Liver (tissue), 8 donors: ENCODE measurements at regions not wholly inside any gene's neighbourhood (a gene's known extent, or its start where the extent isn't known, plus 50 kb on each side); places are given as distances from the start of the nearest gene placed in this dataset.

Experiments used
- DNase-seq: peaks from one replicate; pipeline ENCODE4 v3.0.0-alpha.2; 2017; ENCODE audit warnings: low spot score
- H3K27ac ChIP-seq, 2 donors: one replicate each; pipeline ENCODE4 v1.7.0; 2013; ENCODE audit warnings: inconsistent platforms in 2 of 2, low read length in 2 of 2, control low read depth in 1 of 2, low read depth in 1 of 2, mild to moderate bottlenecking in 1 of 2
- H3K27me3 ChIP-seq, 4 donors: one replicate each; pipeline versions ENCODE4 v1.6.1 to v1.7.0; 2013; ENCODE audit warnings: low read length in 3 of 4, inconsistent platforms in 1 of 4, mild to moderate bottlenecking in 1 of 4, moderate library complexity in 1 of 4; ENCODE audit not compliant: control insufficient read depth in 4 of 4, insufficient read depth in 4 of 4
- H3K36me3 ChIP-seq, 4 donors: one replicate each; pipeline versions ENCODE4 v1.6.1 to v1.7.0; 2013; ENCODE audit warnings: low read length in 3 of 4, mild to moderate bottlenecking in 3 of 4, low read depth in 1 of 4, moderate library complexity in 1 of 4; ENCODE audit not compliant: control insufficient read depth in 4 of 4, insufficient read depth in 3 of 4
- H3K4me1 ChIP-seq, 4 donors: one replicate each; pipeline versions ENCODE4 v1.6.1 to v1.7.0; 2013; ENCODE audit warnings: low read length in 3 of 4, mild to moderate bottlenecking in 3 of 4, moderate library complexity in 1 of 4; ENCODE audit not compliant: control insufficient read depth in 4 of 4, insufficient read depth in 4 of 4
- H3K4me3 ChIP-seq, 3 donors: one replicate each; pipeline versions ENCODE4 v1.6.1 to v1.7.0; 2013; ENCODE audit warnings: low read length in 3 of 3, control low read depth in 1 of 3, low read depth in 1 of 3, mild to moderate bottlenecking in 1 of 3
- H3K9ac ChIP-seq, 2 donors: one replicate each; pipeline ENCODE4 v1.7.0; 2013; ENCODE audit warnings: low read length in 2 of 2, mild to moderate bottlenecking in 2 of 2, moderate library complexity in 2 of 2, control low read depth in 1 of 2, low read depth in 1 of 2
- H3K9me3 ChIP-seq, 4 donors: one replicate each; pipeline versions ENCODE4 v1.6.1 to v1.7.0; 2013; ENCODE audit warnings: low read length in 3 of 4; ENCODE audit not compliant: control insufficient read depth in 4 of 4
- FOXA1 ChIP-seq: IDR thresholded peaks from 2 replicates; pipeline ENCODE4 v1.6.1; 2016; ENCODE audit warnings: antibody characterized with exemption
- GABPA ChIP-seq, 2 donors: IDR thresholded peaks in 1 of 2; conservative IDR thresholded peaks in 1 of 2; 2 replicates each; pipeline ENCODE4 v1.6.1; 2016; ENCODE audit warnings: antibody characterized with exemption in 2 of 2, mild to moderate bottlenecking in 1 of 2, moderate library complexity in 1 of 2
- HNF4A ChIP-seq, 2 donors: conservative IDR thresholded peaks; 2 replicates each; pipeline ENCODE4 v1.6.1; 2016; ENCODE audit warnings: antibody characterized with exemption in 2 of 2, mild to moderate bottlenecking in 2 of 2
- HNF4G ChIP-seq: IDR thresholded peaks from 2 replicates; pipeline ENCODE4 v1.6.1; 2016; ENCODE audit warnings: antibody characterized with exemption
- JUND ChIP-seq, 2 donors: IDR thresholded peaks; 2 replicates each; pipeline ENCODE4 v1.6.1; 2016; ENCODE audit warnings: antibody characterized with exemption in 2 of 2
- NR2F2 ChIP-seq: IDR thresholded peaks from 2 replicates; pipeline ENCODE4 v1.6.1; 2016; ENCODE audit warnings: antibody characterized with exemption
- RAD21 ChIP-seq, 2 donors: IDR thresholded peaks; 2 replicates each; pipeline ENCODE4 v1.6.1; 2016; ENCODE audit warnings: antibody characterized with exemption in 2 of 2, mild to moderate bottlenecking in 2 of 2
- RXRA ChIP-seq, 2 donors: IDR thresholded peaks; 2 replicates each; pipeline ENCODE4 v1.6.1; 2017 to 2018; ENCODE audit warnings: antibody characterized with exemption in 2 of 2, mild to moderate bottlenecking in 1 of 2
- SP1 ChIP-seq: IDR thresholded peaks from 2 replicates; pipeline ENCODE4 v1.6.1; 2018; ENCODE audit warnings: antibody characterized with exemption, mild to moderate bottlenecking
- TAF1 ChIP-seq: conservative IDR thresholded peaks from 2 replicates; pipeline ENCODE4 v1.6.1; 2016; ENCODE audit warnings: antibody characterized with exemption, mild to moderate bottlenecking
- YY1 ChIP-seq: IDR thresholded peaks from 2 replicates; pipeline ENCODE4 v1.6.1; 2016; ENCODE audit warnings: antibody characterized with exemption, mild to moderate bottlenecking
- WGBS: extraction: QIAGEN DNeasy Blood & Tissue Kit; methylation state at CpG from one replicate; pipeline ENCODE4 v1.1.7; 2013; 5-methylcytosine and 5-hydroxymethylcytosine counted together
- TF ChIP-seq, protein P1 (sequence below): IDR thresholded peaks from 2 replicates; pipeline ENCODE4 v1.6.1; 2016; ENCODE audit warnings: antibody characterized with exemption, mild to moderate bottlenecking
- TF ChIP-seq, protein P2 (sequence below): fragments of 150-350 bp; IDR thresholded peaks from 2 replicates; pipeline ENCODE4 v1.5.1; 2017; ENCODE audit warnings: improper control_type of control experiment, low read depth, low read length; ENCODE audit not compliant: missing input control
- TF ChIP-seq, protein P3 (sequence below): IDR thresholded peaks from 2 replicates; pipeline ENCODE4 v1.6.1; 2016; ENCODE audit warnings: antibody characterized with exemption
- TF ChIP-seq, protein P4 (sequence below): IDR thresholded peaks from 2 replicates; pipeline ENCODE4 v1.6.1; 2016; ENCODE audit warnings: antibody characterized with exemption
- TF ChIP-seq, protein P5 (sequence below): IDR thresholded peaks from 2 replicates; pipeline ENCODE4 v1.6.1; 2016; ENCODE audit warnings: antibody characterized with exemption
- donor health status: healthy.
- donor health status: healthy.
- donor health status: healthy.
- donor health status: healthy.
- donor health status: healthy.

DNA sequence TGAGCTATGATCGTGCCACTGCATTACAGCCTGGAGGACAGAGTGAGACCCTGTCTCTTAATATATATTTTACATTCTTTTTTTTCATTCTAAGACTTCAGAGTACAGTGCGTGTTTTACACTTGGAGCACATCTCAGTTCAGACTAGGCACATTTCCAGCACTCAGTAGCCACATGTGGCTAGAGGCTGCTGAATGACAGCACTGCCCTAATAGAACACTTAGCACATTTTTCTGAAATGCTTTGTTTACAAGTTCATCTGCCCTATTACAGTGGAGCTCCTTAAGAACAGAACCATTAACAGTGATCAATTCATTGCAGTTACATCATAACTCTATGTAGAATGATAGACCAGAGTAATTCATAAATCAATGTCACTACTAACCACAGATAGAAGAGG lies 138.1 kb downstream of the SUCLG1 start:
- no peaks in the 10 kb centered on the region for H3K9me3 ChIP-seq
- no peak for DNase-seq
- no peak overlapping the region for H3K27ac ChIP-seq
- 74% methylated on average over 2 of the region's 2 CpGs for WGBS
- H3K9ac ChIP-seq = no peak overlapping the region
- H3K27me3 ChIP-seq = no peaks in the 10 kb centered on the region
- TF ChIP-seq RAD21 (IDR thresholded peaks at IDR 0.05) = no peak
- TF ChIP-seq TAF1 = no peak
- no peak for TF ChIP-seq HNF4A (conservative IDR thresholded peaks at IDR 0.05)
- TF ChIP-seq, protein P1, sequence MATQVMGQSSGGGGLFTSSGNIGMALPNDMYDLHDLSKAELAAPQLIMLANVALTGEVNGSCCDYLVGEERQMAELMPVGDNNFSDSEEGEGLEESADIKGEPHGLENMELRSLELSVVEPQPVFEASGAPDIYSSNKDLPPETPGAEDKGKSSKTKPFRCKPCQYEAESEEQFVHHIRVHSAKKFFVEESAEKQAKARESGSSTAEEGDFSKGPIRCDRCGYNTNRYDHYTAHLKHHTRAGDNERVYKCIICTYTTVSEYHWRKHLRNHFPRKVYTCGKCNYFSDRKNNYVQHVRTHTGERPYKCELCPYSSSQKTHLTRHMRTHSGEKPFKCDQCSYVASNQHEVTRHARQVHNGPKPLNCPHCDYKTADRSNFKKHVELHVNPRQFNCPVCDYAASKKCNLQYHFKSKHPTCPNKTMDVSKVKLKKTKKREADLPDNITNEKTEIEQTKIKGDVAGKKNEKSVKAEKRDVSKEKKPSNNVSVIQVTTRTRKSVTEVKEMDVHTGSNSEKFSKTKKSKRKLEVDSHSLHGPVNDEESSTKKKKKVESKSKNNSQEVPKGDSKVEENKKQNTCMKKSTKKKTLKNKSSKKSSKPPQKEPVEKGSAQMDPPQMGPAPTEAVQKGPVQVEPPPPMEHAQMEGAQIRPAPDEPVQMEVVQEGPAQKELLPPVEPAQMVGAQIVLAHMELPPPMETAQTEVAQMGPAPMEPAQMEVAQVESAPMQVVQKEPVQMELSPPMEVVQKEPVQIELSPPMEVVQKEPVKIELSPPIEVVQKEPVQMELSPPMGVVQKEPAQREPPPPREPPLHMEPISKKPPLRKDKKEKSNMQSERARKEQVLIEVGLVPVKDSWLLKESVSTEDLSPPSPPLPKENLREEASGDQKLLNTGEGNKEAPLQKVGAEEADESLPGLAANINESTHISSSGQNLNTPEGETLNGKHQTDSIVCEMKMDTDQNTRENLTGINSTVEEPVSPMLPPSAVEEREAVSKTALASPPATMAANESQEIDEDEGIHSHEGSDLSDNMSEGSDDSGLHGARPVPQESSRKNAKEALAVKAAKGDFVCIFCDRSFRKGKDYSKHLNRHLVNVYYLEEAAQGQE = no peak
- TF ChIP-seq SP1 = no peak
- TF ChIP-seq, protein P2, sequence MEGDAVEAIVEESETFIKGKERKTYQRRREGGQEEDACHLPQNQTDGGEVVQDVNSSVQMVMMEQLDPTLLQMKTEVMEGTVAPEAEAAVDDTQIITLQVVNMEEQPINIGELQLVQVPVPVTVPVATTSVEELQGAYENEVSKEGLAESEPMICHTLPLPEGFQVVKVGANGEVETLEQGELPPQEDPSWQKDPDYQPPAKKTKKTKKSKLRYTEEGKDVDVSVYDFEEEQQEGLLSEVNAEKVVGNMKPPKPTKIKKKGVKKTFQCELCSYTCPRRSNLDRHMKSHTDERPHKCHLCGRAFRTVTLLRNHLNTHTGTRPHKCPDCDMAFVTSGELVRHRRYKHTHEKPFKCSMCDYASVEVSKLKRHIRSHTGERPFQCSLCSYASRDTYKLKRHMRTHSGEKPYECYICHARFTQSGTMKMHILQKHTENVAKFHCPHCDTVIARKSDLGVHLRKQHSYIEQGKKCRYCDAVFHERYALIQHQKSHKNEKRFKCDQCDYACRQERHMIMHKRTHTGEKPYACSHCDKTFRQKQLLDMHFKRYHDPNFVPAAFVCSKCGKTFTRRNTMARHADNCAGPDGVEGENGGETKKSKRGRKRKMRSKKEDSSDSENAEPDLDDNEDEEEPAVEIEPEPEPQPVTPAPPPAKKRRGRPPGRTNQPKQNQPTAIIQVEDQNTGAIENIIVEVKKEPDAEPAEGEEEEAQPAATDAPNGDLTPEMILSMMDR = no peak
- TF ChIP-seq, protein P3, sequence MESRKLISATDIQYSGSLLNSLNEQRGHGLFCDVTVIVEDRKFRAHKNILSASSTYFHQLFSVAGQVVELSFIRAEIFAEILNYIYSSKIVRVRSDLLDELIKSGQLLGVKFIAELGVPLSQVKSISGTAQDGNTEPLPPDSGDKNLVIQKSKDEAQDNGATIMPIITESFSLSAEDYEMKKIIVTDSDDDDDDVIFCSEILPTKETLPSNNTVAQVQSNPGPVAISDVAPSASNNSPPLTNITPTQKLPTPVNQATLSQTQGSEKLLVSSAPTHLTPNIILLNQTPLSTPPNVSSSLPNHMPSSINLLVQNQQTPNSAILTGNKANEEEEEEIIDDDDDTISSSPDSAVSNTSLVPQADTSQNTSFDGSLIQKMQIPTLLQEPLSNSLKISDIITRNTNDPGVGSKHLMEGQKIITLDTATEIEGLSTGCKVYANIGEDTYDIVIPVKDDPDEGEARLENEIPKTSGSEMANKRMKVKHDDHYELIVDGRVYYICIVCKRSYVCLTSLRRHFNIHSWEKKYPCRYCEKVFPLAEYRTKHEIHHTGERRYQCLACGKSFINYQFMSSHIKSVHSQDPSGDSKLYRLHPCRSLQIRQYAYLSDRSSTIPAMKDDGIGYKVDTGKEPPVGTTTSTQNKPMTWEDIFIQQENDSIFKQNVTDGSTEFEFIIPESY = no peak
- TF ChIP-seq FOXA1 = no peak
- TF ChIP-seq, protein P4, sequence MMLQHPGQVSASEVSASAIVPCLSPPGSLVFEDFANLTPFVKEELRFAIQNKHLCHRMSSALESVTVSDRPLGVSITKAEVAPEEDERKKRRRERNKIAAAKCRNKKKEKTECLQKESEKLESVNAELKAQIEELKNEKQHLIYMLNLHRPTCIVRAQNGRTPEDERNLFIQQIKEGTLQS = no peak
- no peak for TF ChIP-seq JUND (IDR thresholded peaks at IDR 0.05)
- TF ChIP-seq RXRA (IDR thresholded peaks at IDR 0.05) = no peak
- no peak overlapping the region for H3K4me3 ChIP-seq
- H3K4me1 ChIP-seq = no peaks in the 10 kb centered on the region
- no peaks in the 10 kb centered on the region for H3K36me3 ChIP-seq

DNA sequence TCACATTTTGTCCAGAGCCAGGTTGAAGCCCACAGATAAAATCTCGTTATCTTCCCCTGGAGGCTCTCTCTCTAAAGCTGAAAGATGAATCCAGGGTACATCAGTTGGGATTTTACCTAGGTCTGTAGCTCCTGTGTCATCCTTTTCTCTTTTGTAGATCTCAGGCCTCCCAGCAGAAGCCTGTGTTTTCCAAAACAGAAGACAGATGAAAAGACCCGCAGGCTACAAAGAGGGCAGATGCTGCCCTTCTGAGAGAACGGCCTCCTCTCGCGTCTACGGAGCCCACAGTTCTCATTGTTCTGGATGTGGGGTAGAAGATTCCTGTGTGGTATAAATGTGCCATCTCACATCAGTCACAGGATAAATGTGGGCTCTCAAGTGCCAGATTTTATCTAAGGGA lies 139.5 kb downstream of the SUCLG1 start:
- Histone ChIP-seq H3K4me3 (no peak overlapping the region), H3K27ac (no peak overlapping the region), H3K27me3 (no peaks in the 10 kb centered on the region), H3K36me3 (no peaks in the 10 kb centered on the region), H3K4me1 (peaks cover 0 to 4% (median 0%) of the 10 kb centered on the region in 4 donors), H3K9me3 (no peaks in the 10 kb centered on the region), H3K9ac (no peak overlapping the region)
- no peak for DNase-seq
- WGBS = 85% methylated on average over 6 of the region's 6 CpGs
- TF ChIP-seq HNF4A (conservative IDR thresholded peaks at IDR 0.05) = no peak
- no peak for TF ChIP-seq YY1
- no peak for TF ChIP-seq TAF1
- TF ChIP-seq, protein P4 = no peak
- TF ChIP-seq NR2F2 = no peak
- TF ChIP-seq FOXA1 = no peak
- no peak for TF ChIP-seq GABPA (IDR thresholded peaks at IDR 0.05 in 1 of 2, conservative IDR thresholded peaks at IDR 0.05 in 1 of 2)
- TF ChIP-seq RAD21 (IDR thresholded peaks at IDR 0.05) = no peak
- TF ChIP-seq, protein P5, sequence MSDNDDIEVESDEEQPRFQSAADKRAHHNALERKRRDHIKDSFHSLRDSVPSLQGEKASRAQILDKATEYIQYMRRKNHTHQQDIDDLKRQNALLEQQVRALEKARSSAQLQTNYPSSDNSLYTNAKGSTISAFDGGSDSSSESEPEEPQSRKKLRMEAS = no peak
- TF ChIP-seq, protein P1 = no peak
- TF ChIP-seq SP1 = no peak
- TF ChIP-seq HNF4G = no peak
- TF ChIP-seq, protein P2 = no peak
